ENCODE measurements at regions not wholly inside any gene's neighbourhood (a gene's known extent, or its start where the extent isn't known, plus 50 kb on each side); places are given as distances from the start of the nearest gene placed in this dataset.
"Not testable (repeated sequence)": the region's sequence is repeated elsewhere in the genome, so short reads cannot be mapped to it uniquely, and the experiment has no call there.

GRCh38 chr5:147081311-147081764 is 153.5 kb upstream of the STK32A start:
- no peak for DNase-seq (ENCODE audit: low spot score)

- DNase-seq (ENCODE audit: low spot score), result no peak
These were observed 150.1 kb upstream of the STK32A start for GRCh38 chr5:147084702-147085101.

GRCh38 chr5:147085409-147085808 is 149.4 kb upstream of the STK32A start:
- no peak for DNase-seq (ENCODE audit: low spot score)

GRCh38 chr5:147092044-147092443 is 142.8 kb upstream of the STK32A start:
- DNase-seq (ENCODE audit: low spot score), result no peak

- DNase-seq (ENCODE audit: low spot score), result no peak
These were observed 141.7 kb upstream of the STK32A start for GRCh38 chr5:147093138-147093537.

- DNase-seq (ENCODE audit: low spot score), result no peak
These were observed 139.1 kb upstream of the STK32A start for GRCh38 chr5:147095740-147096139.

GRCh38 chr5:147098233-147098790 is 136.5 kb upstream of the STK32A start:
- DNase-seq (ENCODE audit: low spot score), result no peak

GRCh38 chr5:147101659-147102369 is 133.0 kb upstream of the STK32A start:
- no peak for DNase-seq (ENCODE audit: low spot score)

GRCh38 chr5:147112899-147113298 is 121.9 kb upstream of the STK32A start:
- no peak for DNase-seq (ENCODE audit: low spot score)

- no peak for DNase-seq (ENCODE audit: low spot score)
These were observed 120.9 kb upstream of the STK32A start for GRCh38 chr5:147113967-147114366.

GRCh38 chr5:147139759-147140158 is 95.1 kb upstream of the STK32A start:
- DNase-seq (ENCODE audit: low spot score), result not testable (repeated sequence)

GRCh38 chr5:147140558-147140957 is 94.3 kb upstream of the STK32A start:
- no peak for DNase-seq (ENCODE audit: low spot score)

GRCh38 chr5:147141580-147141979 is 93.2 kb upstream of the STK32A start:
- DNase-seq (ENCODE audit: low spot score), result not testable (repeated sequence)

GRCh38 chr5:147143215-147143614 is 91.6 kb upstream of the STK32A start:
- no peak for DNase-seq (ENCODE audit: low spot score)

- DNase-seq (ENCODE audit: low spot score), result no peak
These were observed 89.5 kb upstream of the STK32A start for GRCh38 chr5:147145328-147145727.

GRCh38 chr5:147148715-147149114 is 86.1 kb upstream of the STK32A start:
- DNase-seq (ENCODE audit: low spot score), result no peak

- no peak for DNase-seq (ENCODE audit: low spot score)
These were observed 82.7 kb upstream of the STK32A start for GRCh38 chr5:147152086-147152485.

- DNase-seq (ENCODE audit: low spot score), result no peak
These were observed 80.0 kb upstream of the STK32A start for GRCh38 chr5:147154809-147155208.

GRCh38 chr5:147156012-147156411 is 78.8 kb upstream of the STK32A start:
- DNase-seq (ENCODE audit: low spot score), result no peak

- no peak for DNase-seq (ENCODE audit: low spot score)
These were observed 73.7 kb upstream of the STK32A start for GRCh38 chr5:147160902-147161700.

GRCh38 chr5:147162740-147163139 is 72.1 kb upstream of the STK32A start:
- DNase-seq (ENCODE audit: low spot score), result no peak

- no peak for DNase-seq (ENCODE audit: low spot score)
These were observed 67.3 kb upstream of the STK32A start for GRCh38 chr5:147167529-147167928.
